Calu3 (cell line): ENCODE measurements at regions not wholly inside any gene's neighbourhood (a gene's known extent, or its start where the extent isn't known, plus 50 kb on each side); places are given as distances from the start of the nearest gene placed in this dataset.

Experiments used
- BruUV-seq: library from RNA; stranded (reverse); fragments of 400-500 nt; replicated peaks from 2 replicates; lab custom pipeline; 2021; lab: Mats Ljungman, UMichigan
- CTCF ChIA-PET: fragments of 300-600 bp; sonication (Branson Sonifier 250); formaldehyde crosslinking; loops from one replicate; lab custom pipeline; 2022; ENCODE audit warnings: antibody characterized with exemption; lab: Charles Lee
- DNase-seq: peaks from one replicate; pipeline ENCODE4 v3.0.0; 2022
- H3K27ac Mint-ChIP-seq: one replicate; pipeline ENCODE4 v1.8.0; 2022; ENCODE audit warnings: mixed read lengths; ENCODE audit not compliant: unreplicated experiment
- H3K27me3 Mint-ChIP-seq: one replicate; pipeline ENCODE4 v1.8.0; 2022; ENCODE audit warnings: mixed read lengths; ENCODE audit not compliant: unreplicated experiment
- H3K36me3 Mint-ChIP-seq: one replicate; pipeline ENCODE4 v1.8.0; 2022; ENCODE audit warnings: mild to moderate bottlenecking, moderate library complexity, mixed read lengths; ENCODE audit not compliant: insufficient read depth, unreplicated experiment
- H3K4me1 Mint-ChIP-seq: one replicate; pipeline ENCODE4 v1.8.0; 2022; ENCODE audit warnings: mild to moderate bottlenecking, low read depth, mixed read lengths; ENCODE audit not compliant: unreplicated experiment
- H3K4me3 Mint-ChIP-seq: one replicate; pipeline ENCODE4 v1.8.0; 2022; ENCODE audit warnings: mild to moderate bottlenecking, low read depth, moderate library complexity, mixed read lengths; ENCODE audit not compliant: unreplicated experiment
- H3K9me3 Mint-ChIP-seq: one replicate; pipeline ENCODE4 v1.8.0; 2022; ENCODE audit warnings: low read depth, mixed read lengths; ENCODE audit not compliant: unreplicated experiment
- intact Hi-C: fragments of 100-400 bp; cut with micrococcal nuclease; formaldehyde crosslinking; loops from one replicate; pipeline ENCODE4 v1.10.0; 2022; ENCODE audit not compliant: unreplicated experiment
- TF ChIP-seq, protein P1 (sequence below): fragments of 200-600 bp; IDR thresholded peaks from one replicate; pipeline ENCODE4 v1.8.0; 2022; ENCODE audit warnings: antibody characterized with exemption; ENCODE audit not compliant: unreplicated experiment

DNA sequence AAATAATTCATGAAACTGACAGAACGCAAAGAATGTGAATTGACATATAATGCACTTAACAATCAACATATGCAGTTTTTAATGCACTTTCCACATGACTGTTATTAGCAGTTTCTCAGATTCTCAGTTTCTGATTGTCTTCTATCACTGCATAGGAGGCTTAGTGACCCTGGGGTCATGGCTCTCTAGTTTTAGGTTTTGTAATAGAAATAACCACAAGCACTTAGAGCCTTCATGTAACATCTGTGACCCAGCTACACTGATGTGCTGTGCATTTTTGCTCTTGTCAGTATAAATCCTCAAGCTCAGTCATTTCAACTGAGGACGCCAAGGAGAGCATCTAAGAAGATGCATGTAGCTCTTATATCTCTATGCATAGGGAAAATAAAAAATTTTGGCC is 163.1 kb upstream of the IZUMO3 start:
- no peak for DNase-seq
- TF ChIP-seq, protein P1, sequence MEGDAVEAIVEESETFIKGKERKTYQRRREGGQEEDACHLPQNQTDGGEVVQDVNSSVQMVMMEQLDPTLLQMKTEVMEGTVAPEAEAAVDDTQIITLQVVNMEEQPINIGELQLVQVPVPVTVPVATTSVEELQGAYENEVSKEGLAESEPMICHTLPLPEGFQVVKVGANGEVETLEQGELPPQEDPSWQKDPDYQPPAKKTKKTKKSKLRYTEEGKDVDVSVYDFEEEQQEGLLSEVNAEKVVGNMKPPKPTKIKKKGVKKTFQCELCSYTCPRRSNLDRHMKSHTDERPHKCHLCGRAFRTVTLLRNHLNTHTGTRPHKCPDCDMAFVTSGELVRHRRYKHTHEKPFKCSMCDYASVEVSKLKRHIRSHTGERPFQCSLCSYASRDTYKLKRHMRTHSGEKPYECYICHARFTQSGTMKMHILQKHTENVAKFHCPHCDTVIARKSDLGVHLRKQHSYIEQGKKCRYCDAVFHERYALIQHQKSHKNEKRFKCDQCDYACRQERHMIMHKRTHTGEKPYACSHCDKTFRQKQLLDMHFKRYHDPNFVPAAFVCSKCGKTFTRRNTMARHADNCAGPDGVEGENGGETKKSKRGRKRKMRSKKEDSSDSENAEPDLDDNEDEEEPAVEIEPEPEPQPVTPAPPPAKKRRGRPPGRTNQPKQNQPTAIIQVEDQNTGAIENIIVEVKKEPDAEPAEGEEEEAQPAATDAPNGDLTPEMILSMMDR, result no peak
- no peak overlapping the region for H3K27ac Mint-ChIP-seq
- no peaks in the 10 kb centered on the region for H3K27me3 Mint-ChIP-seq
- H3K4me3 Mint-ChIP-seq, result no peak overlapping the region
- CTCF ChIA-PET, result no interaction called here
- no TSS peak for BruUV-seq
- H3K9me3 Mint-ChIP-seq, result no peaks in the 10 kb centered on the region
- H3K4me1 Mint-ChIP-seq, result no peaks in the 10 kb centered on the region
- intact Hi-C loops, result no loop called here
- H3K36me3 Mint-ChIP-seq, result no peaks in the 10 kb centered on the region

- no TSS peak for BruUV-seq
- DNase-seq, result no peak
Observed at GRCh38 chr9:24698881-24699518, 153.3 kb upstream of the IZUMO3 start.

DNA sequence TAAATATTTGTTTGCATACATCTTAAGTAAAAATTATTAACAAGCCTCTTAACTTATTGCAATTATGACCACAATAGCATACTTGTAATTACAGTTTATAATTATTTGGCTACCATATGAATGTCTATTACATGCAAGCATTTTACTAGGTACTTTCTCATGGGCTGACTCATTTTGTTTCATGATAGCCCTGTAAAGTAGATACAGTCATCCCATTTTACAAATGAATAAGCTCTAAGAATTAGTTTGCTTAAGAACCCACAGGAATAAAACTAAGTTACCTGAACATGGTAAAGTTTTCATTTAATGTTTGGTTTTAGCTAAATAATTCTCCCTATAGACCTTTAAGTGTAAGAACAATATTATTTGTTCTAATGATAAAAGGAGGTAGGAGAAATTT is 126.6 kb upstream of the IZUMO3 start:
- H3K9me3 Mint-ChIP-seq, result peaks cover 5% of the 10 kb centered on the region
- no peaks in the 10 kb centered on the region for H3K27me3 Mint-ChIP-seq
- no peaks in the 10 kb centered on the region for H3K4me1 Mint-ChIP-seq
- CTCF ChIA-PET, result no interaction called here
- intact Hi-C loops, result no loop called here
- TF ChIP-seq, protein P1, result no peak
- H3K27ac Mint-ChIP-seq, result no peak overlapping the region
- no TSS peak for BruUV-seq
- H3K4me3 Mint-ChIP-seq, result no peak overlapping the region
- no peaks in the 10 kb centered on the region for H3K36me3 Mint-ChIP-seq
- DNase-seq, result no peak

More at GRCh38 chr9:24698881-24699518, 153.3 kb upstream of the IZUMO3 start:
- no peaks in the 10 kb centered on the region for H3K27me3 Mint-ChIP-seq
- H3K36me3 Mint-ChIP-seq, result no peaks in the 10 kb centered on the region
- H3K4me1 Mint-ChIP-seq, result no peaks in the 10 kb centered on the region
- intact Hi-C loops, result no loop called here
- H3K27ac Mint-ChIP-seq, result no peak overlapping the region
- H3K9me3 Mint-ChIP-seq, result peaks cover 6% of the 10 kb centered on the region
- TF ChIP-seq, protein P1, result no peak
- CTCF ChIA-PET, result no interaction called here
- no peak overlapping the region for H3K4me3 Mint-ChIP-seq

DNA sequence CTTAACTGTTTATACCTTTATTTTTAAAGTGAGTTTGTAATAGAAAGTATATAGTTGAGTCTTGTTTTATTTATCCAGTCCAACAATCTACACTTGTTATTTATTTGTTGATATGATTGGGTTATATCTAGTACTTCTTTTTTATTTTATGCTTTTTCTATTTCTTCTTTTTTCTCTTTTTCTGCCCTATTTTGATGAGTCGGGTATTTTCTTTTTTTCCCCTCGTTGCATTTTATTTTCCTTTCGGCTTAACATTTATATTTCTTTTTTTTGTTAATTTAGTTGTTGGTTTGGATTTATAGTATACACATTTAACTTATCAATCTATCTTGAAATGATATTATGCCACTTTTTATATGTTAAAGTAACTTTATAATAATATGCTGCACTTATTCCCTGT is 111.7 kb upstream of the IZUMO3 start:
- intact Hi-C loops, result no loop called here
- no peak overlapping the region for H3K4me3 Mint-ChIP-seq
- no peaks in the 10 kb centered on the region for H3K4me1 Mint-ChIP-seq
- H3K27me3 Mint-ChIP-seq, result no peaks in the 10 kb centered on the region
- no TSS peak for BruUV-seq
- H3K36me3 Mint-ChIP-seq, result no peaks in the 10 kb centered on the region
- H3K27ac Mint-ChIP-seq, result no peak overlapping the region
- H3K9me3 Mint-ChIP-seq, result no peaks in the 10 kb centered on the region
- TF ChIP-seq, protein P1, result no peak
- DNase-seq, result no peak
- CTCF ChIA-PET, result no interaction called here
